ENCODE measurements at regions not wholly inside any gene's neighbourhood (a gene's known extent, or its start where the extent isn't known, plus 50 kb on each side); places are given as distances from the start of the nearest gene placed in this dataset.

- Histone ChIP-seq H3K9me3 (ENCODE audit: control insufficient read depth, low read length) (no peaks in the 10 kb centered on the region), H3K4me1 (ENCODE audit: control insufficient read depth, insufficient read depth, low read length) (no peaks in the 10 kb centered on the region), H3K27me3 (ENCODE audit: control insufficient read depth, insufficient read depth, low read length) (peaks cover 4% of the 10 kb centered on the region), H3K36me3 (ENCODE audit: control insufficient read depth, insufficient read depth, low read length) (no peaks in the 10 kb centered on the region), H3K4me3 (ENCODE audit: low read length) (no peak overlapping the region), H3K9ac (ENCODE audit: low read length) (no peak overlapping the region)
Measured at GRCh38 chr20:60263725-60264709, 305.8 kb downstream of the CDH26 start.

- H3K9me3 ChIP-seq (ENCODE audit: control insufficient read depth, low read length): no peaks in the 10 kb centered on the region
- H3K27me3 ChIP-seq (ENCODE audit: control insufficient read depth, insufficient read depth, low read length): peaks cover 4% of the 10 kb centered on the region
- H3K4me1 ChIP-seq (ENCODE audit: control insufficient read depth, insufficient read depth, low read length): no peaks in the 10 kb centered on the region
- no peak overlapping the region for H3K4me3 ChIP-seq (ENCODE audit: low read length)
- H3K36me3 ChIP-seq (ENCODE audit: control insufficient read depth, insufficient read depth, low read length): no peaks in the 10 kb centered on the region
- no peak overlapping the region for H3K9ac ChIP-seq (ENCODE audit: low read length)
Measured at GRCh38 chr20:60266177-60266823, 308.1 kb downstream of the CDH26 start.

- Histone ChIP-seq H3K36me3 (ENCODE audit: control insufficient read depth, insufficient read depth, low read length) (no peaks in the 10 kb centered on the region), H3K9ac (ENCODE audit: low read length) (no peak overlapping the region), H3K4me1 (ENCODE audit: control insufficient read depth, insufficient read depth, low read length) (no peaks in the 10 kb centered on the region), H3K4me3 (ENCODE audit: low read length) (no peak overlapping the region), H3K9me3 (ENCODE audit: control insufficient read depth, low read length) (no peaks in the 10 kb centered on the region), H3K27me3 (ENCODE audit: control insufficient read depth, insufficient read depth, low read length) (no peaks in the 10 kb centered on the region)
Measured at GRCh38 chr20:60268491-60268890, 310.3 kb downstream of the CDH26 start.

GRCh38 chr20:60269573-60270162 lies 311.4 kb downstream of the CDH26 start:
- no peaks in the 10 kb centered on the region for H3K27me3 ChIP-seq (ENCODE audit: control insufficient read depth, insufficient read depth, low read length)

GRCh38 chr20:60270341-60270740 lies 312.1 kb downstream of the CDH26 start:
- no peaks in the 10 kb centered on the region for H3K27me3 ChIP-seq (ENCODE audit: control insufficient read depth, insufficient read depth, low read length)
- no peaks in the 10 kb centered on the region for H3K9me3 ChIP-seq (ENCODE audit: control insufficient read depth, low read length)
- H3K4me3 ChIP-seq (ENCODE audit: low read length): no peak overlapping the region
- no peaks in the 10 kb centered on the region for H3K36me3 ChIP-seq (ENCODE audit: control insufficient read depth, insufficient read depth, low read length)
- H3K9ac ChIP-seq (ENCODE audit: low read length): no peak overlapping the region
- no peaks in the 10 kb centered on the region for H3K4me1 ChIP-seq (ENCODE audit: control insufficient read depth, insufficient read depth, low read length)

More at GRCh38 chr20:60269573-60270162, 311.4 kb downstream of the CDH26 start:
- H3K4me3 ChIP-seq (ENCODE audit: low read length): no peak overlapping the region
- no peaks in the 10 kb centered on the region for H3K9me3 ChIP-seq (ENCODE audit: control insufficient read depth, low read length)
- H3K36me3 ChIP-seq (ENCODE audit: control insufficient read depth, insufficient read depth, low read length): no peaks in the 10 kb centered on the region
- no peaks in the 10 kb centered on the region for H3K4me1 ChIP-seq (ENCODE audit: control insufficient read depth, insufficient read depth, low read length)
- no peak overlapping the region for H3K9ac ChIP-seq (ENCODE audit: low read length)

GRCh38 chr20:60271597-60271996 lies 313.4 kb downstream of the CDH26 start:
- H3K9ac ChIP-seq (ENCODE audit: low read length): no peak overlapping the region
- no peaks in the 10 kb centered on the region for H3K36me3 ChIP-seq (ENCODE audit: control insufficient read depth, insufficient read depth, low read length)
- H3K4me3 ChIP-seq (ENCODE audit: low read length): no peak overlapping the region
- H3K9me3 ChIP-seq (ENCODE audit: control insufficient read depth, low read length): no peaks in the 10 kb centered on the region
- no peaks in the 10 kb centered on the region for H3K27me3 ChIP-seq (ENCODE audit: control insufficient read depth, insufficient read depth, low read length)
- no peaks in the 10 kb centered on the region for H3K4me1 ChIP-seq (ENCODE audit: control insufficient read depth, insufficient read depth, low read length)

GRCh38 chr20:60272790-60273189 lies 314.6 kb downstream of the CDH26 start:
- no peaks in the 10 kb centered on the region for H3K4me1 ChIP-seq (ENCODE audit: control insufficient read depth, insufficient read depth, low read length)
- no peaks in the 10 kb centered on the region for H3K9me3 ChIP-seq (ENCODE audit: control insufficient read depth, low read length)
- H3K9ac ChIP-seq (ENCODE audit: low read length): no peak overlapping the region
- no peak overlapping the region for H3K4me3 ChIP-seq (ENCODE audit: low read length)
- no peaks in the 10 kb centered on the region for H3K27me3 ChIP-seq (ENCODE audit: control insufficient read depth, insufficient read depth, low read length)
- H3K36me3 ChIP-seq (ENCODE audit: control insufficient read depth, insufficient read depth, low read length): no peaks in the 10 kb centered on the region

- H3K9me3 ChIP-seq (ENCODE audit: control insufficient read depth, low read length): no peaks in the 10 kb centered on the region
- H3K36me3 ChIP-seq (ENCODE audit: control insufficient read depth, insufficient read depth, low read length): no peaks in the 10 kb centered on the region
- no peak overlapping the region for H3K4me3 ChIP-seq (ENCODE audit: low read length)
- H3K4me1 ChIP-seq (ENCODE audit: control insufficient read depth, insufficient read depth, low read length): no peaks in the 10 kb centered on the region
- H3K27me3 ChIP-seq (ENCODE audit: control insufficient read depth, insufficient read depth, low read length): no peaks in the 10 kb centered on the region
- H3K9ac ChIP-seq (ENCODE audit: low read length): no peak overlapping the region
Measured at GRCh38 chr20:60274717-60275116, 316.5 kb downstream of the CDH26 start.

GRCh38 chr20:60281295-60281694 lies 323.1 kb downstream of the CDH26 start:
- Histone ChIP-seq H3K36me3 (ENCODE audit: control insufficient read depth, insufficient read depth, low read length) (no peaks in the 10 kb centered on the region), H3K9me3 (ENCODE audit: control insufficient read depth, low read length) (no peaks in the 10 kb centered on the region), H3K27me3 (ENCODE audit: control insufficient read depth, insufficient read depth, low read length) (no peaks in the 10 kb centered on the region), H3K4me3 (ENCODE audit: low read length) (no peak overlapping the region), H3K9ac (ENCODE audit: low read length) (no peak overlapping the region), H3K4me1 (ENCODE audit: control insufficient read depth, insufficient read depth, low read length) (no peaks in the 10 kb centered on the region)

GRCh38 chr20:60283281-60283680 lies 325.1 kb downstream of the CDH26 start:
- H3K4me3 ChIP-seq (ENCODE audit: low read length): no peak overlapping the region
- no peaks in the 10 kb centered on the region for H3K4me1 ChIP-seq (ENCODE audit: control insufficient read depth, insufficient read depth, low read length)
- H3K27me3 ChIP-seq (ENCODE audit: control insufficient read depth, insufficient read depth, low read length): no peaks in the 10 kb centered on the region
- no peaks in the 10 kb centered on the region for H3K9me3 ChIP-seq (ENCODE audit: control insufficient read depth, low read length)
- H3K36me3 ChIP-seq (ENCODE audit: control insufficient read depth, insufficient read depth, low read length): no peaks in the 10 kb centered on the region
- no peak overlapping the region for H3K9ac ChIP-seq (ENCODE audit: low read length)

GRCh38 chr20:60286764-60287163 lies 328.5 kb downstream of the CDH26 start:
- no peaks in the 10 kb centered on the region for H3K9me3 ChIP-seq (ENCODE audit: control insufficient read depth, low read length)

GRCh38 chr20:60288945-60289344 lies 330.7 kb downstream of the CDH26 start:
- no peaks in the 10 kb centered on the region for H3K4me1 ChIP-seq (ENCODE audit: control insufficient read depth, insufficient read depth, low read length)
- no peaks in the 10 kb centered on the region for H3K36me3 ChIP-seq (ENCODE audit: control insufficient read depth, insufficient read depth, low read length)
- no peak overlapping the region for H3K4me3 ChIP-seq (ENCODE audit: low read length)
- H3K9me3 ChIP-seq (ENCODE audit: control insufficient read depth, low read length): no peaks in the 10 kb centered on the region
- H3K27me3 ChIP-seq (ENCODE audit: control insufficient read depth, insufficient read depth, low read length): no peaks in the 10 kb centered on the region
- H3K9ac ChIP-seq (ENCODE audit: low read length): no peak overlapping the region

More at GRCh38 chr20:60286764-60287163, 328.5 kb downstream of the CDH26 start:
- H3K36me3 ChIP-seq (ENCODE audit: control insufficient read depth, insufficient read depth, low read length): no peaks in the 10 kb centered on the region
- no peaks in the 10 kb centered on the region for H3K27me3 ChIP-seq (ENCODE audit: control insufficient read depth, insufficient read depth, low read length)
- H3K4me1 ChIP-seq (ENCODE audit: control insufficient read depth, insufficient read depth, low read length): no peaks in the 10 kb centered on the region
- H3K4me3 ChIP-seq (ENCODE audit: low read length): no peak overlapping the region
- H3K9ac ChIP-seq (ENCODE audit: low read length): no peak overlapping the region
